ENCODE measurements at regions not wholly inside any gene's neighbourhood (a gene's known extent, or its start where the extent isn't known, plus 50 kb on each side); places are given as distances from the start of the nearest gene placed in this dataset.

DNA sequence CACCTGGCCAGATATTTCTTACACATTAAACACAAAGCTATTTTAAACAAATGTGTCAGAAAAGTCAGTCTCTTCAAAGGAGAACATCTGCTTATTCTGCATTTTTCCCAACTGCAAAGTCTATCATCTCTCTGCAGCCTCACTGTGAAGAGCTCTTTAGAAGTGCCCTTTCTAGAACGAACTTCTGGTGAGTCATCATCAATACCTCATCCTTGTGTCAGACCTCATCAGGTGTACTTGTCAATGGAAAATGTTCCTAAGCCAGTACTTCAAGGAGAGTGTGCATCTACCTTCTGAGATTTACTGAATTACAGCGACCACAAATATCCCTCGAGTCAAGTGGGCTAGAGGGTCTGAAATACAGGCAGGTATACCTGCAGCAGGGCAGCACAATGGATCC lies 457.3 kb downstream of the LRIG3 start:
- Histone ChIP-seq H3K36me3 (no peaks in the 10 kb centered on the region), H3K9me3 (peaks cover 0 to 14% (median 0%) of the 10 kb centered on the region in 3 donors), H3K4me1 (no peaks in the 10 kb centered on the region), H3K4me3 (no peak overlapping the region), H3K27ac (no peak overlapping the region), H3K27me3 (no peaks in the 10 kb centered on the region)
- 74 to 80% methylated on average over 3 of the region's 3 CpGs for WGBS, 2 donors (ENCODE audit: low coverage in 1 of 2)
- no peak for TF ChIP-seq POLR2A (IDR thresholded peaks at IDR 0.05)
- TF ChIP-seq POLR2AphosphoS5 (IDR thresholded peaks at IDR 0.05): no peak
- no peak for TF ChIP-seq EP300 (IDR thresholded peaks at IDR 0.05)
- TF ChIP-seq, protein P1, sequence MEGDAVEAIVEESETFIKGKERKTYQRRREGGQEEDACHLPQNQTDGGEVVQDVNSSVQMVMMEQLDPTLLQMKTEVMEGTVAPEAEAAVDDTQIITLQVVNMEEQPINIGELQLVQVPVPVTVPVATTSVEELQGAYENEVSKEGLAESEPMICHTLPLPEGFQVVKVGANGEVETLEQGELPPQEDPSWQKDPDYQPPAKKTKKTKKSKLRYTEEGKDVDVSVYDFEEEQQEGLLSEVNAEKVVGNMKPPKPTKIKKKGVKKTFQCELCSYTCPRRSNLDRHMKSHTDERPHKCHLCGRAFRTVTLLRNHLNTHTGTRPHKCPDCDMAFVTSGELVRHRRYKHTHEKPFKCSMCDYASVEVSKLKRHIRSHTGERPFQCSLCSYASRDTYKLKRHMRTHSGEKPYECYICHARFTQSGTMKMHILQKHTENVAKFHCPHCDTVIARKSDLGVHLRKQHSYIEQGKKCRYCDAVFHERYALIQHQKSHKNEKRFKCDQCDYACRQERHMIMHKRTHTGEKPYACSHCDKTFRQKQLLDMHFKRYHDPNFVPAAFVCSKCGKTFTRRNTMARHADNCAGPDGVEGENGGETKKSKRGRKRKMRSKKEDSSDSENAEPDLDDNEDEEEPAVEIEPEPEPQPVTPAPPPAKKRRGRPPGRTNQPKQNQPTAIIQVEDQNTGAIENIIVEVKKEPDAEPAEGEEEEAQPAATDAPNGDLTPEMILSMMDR (IDR thresholded peaks at IDR 0.05): no peak
- no peak for ATAC-seq

- H3K4me3 ChIP-seq: no peak overlapping the region
- ATAC-seq: no peak
- H3K4me1 ChIP-seq: no peaks in the 10 kb centered on the region
- H3K36me3 ChIP-seq: no peaks in the 10 kb centered on the region
- no peak overlapping the region for H3K27ac ChIP-seq
- 64 to 86% methylated on average over 2 of the region's 2 CpGs for WGBS, 2 donors (ENCODE audit: low coverage in 1 of 2)
- H3K9me3 ChIP-seq: peaks cover 0 to 14% (median 0%) of the 10 kb centered on the region in 3 donors
- H3K27me3 ChIP-seq: no peaks in the 10 kb centered on the region
- TF ChIP-seq EP300 (IDR thresholded peaks at IDR 0.05) (no peak), POLR2A (IDR thresholded peaks at IDR 0.05) (no peak), POLR2AphosphoS5 (IDR thresholded peaks at IDR 0.05) (no peak)
- TF ChIP-seq, protein P1 (IDR thresholded peaks at IDR 0.05): no peak
These were observed 454.9 kb downstream of the LRIG3 start for GRCh38 chr12:58465418-58465817.

DNA sequence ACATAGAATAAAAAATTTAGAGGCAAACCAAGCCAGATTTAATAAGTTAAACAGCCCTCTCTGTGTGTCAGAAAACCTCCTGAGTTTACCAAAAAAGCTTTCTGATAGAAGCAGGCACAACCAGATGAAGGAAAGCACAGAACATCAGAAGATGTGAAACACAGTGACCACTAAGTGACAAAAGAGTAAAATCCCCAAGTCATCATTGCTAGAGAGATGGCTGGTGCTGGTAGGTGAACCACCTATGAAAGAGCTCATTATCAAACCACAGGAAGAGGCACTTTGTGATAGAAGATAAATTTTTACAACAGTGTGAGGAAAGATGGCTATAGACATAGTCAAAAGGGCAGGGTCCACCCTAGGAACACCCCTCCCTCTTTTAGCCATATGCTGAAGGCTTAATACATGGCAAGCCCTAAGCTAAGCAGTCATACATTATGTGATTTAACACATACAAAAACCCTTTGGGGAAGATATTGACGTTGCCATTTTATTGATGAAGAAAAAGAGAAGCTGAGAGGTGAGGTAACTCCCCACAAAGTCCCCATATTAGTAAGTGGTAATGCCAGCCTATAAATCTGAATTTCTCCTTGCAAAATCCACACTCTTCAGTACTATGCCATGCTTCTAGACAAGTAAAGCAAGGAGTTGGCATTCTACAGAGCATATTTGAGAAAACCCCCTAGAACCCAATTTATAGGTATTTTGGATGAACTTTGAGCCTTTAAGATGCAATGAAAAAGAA lies 449.9 kb downstream of the LRIG3 start:
- Histone ChIP-seq H3K9me3 (peaks cover 0 to 14% (median 0%) of the 10 kb centered on the region in 3 donors), H3K4me3 (no peak overlapping the region), H3K4me1 (no peaks in the 10 kb centered on the region), H3K27me3 (no peaks in the 10 kb centered on the region), H3K27ac (no peak overlapping the region), H3K36me3 (no peaks in the 10 kb centered on the region)
- 50 to 53% methylated on average over 1 of the region's 1 CpG for WGBS, 2 donors (ENCODE audit: low coverage in 1 of 2)
- TF ChIP-seq, protein P1 (IDR thresholded peaks at IDR 0.05): no peak
- no peak for TF ChIP-seq POLR2AphosphoS5 (IDR thresholded peaks at IDR 0.05)
- TF ChIP-seq POLR2A (IDR thresholded peaks at IDR 0.05): no peak
- TF ChIP-seq EP300 (IDR thresholded peaks at IDR 0.05): no peak
- no peak for ATAC-seq

GRCh38 chr12:58479401-58479800 lies 440.9 kb downstream of the LRIG3 start:
- no peak for TF ChIP-seq POLR2AphosphoS5 (IDR thresholded peaks at IDR 0.05)
- TF ChIP-seq EP300 (IDR thresholded peaks at IDR 0.05): no peak
- TF ChIP-seq, protein P1 (IDR thresholded peaks at IDR 0.05): no peak
- H3K4me1 ChIP-seq: no peaks in the 10 kb centered on the region
- no peaks in the 10 kb centered on the region for H3K27me3 ChIP-seq
- no peak for ATAC-seq
- no peak overlapping the region for H3K4me3 ChIP-seq
- H3K36me3 ChIP-seq: no peaks in the 10 kb centered on the region
- no peaks in the 10 kb centered on the region for H3K9me3 ChIP-seq
- H3K27ac ChIP-seq: no peak overlapping the region

DNA sequence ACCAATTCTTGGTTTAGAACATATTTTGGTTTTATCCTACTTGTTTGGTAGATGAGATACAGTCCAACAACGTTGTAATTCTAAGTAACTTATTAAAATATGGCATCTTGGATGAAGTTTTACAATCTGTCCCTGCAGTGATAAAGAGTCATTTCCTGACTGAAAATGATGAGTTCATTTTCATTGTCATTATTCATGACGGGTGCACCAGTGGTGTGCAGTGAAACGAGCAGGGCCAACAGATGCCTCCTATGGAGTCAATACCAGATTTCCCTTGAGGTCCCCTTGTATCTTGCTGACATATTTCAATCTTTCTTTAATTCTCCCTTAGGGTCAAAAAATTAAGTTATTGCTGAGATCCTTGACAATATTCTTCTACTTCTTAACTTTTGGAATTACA lies 438.5 kb downstream of the LRIG3 start:
- Histone ChIP-seq H3K4me1 (no peaks in the 10 kb centered on the region), H3K27ac (no peak overlapping the region), H3K4me3 (no peak overlapping the region), H3K36me3 (no peaks in the 10 kb centered on the region), H3K9me3 (no peaks in the 10 kb centered on the region), H3K27me3 (no peaks in the 10 kb centered on the region)
- 68 to 79% methylated on average over 3 of the region's 3 CpGs for WGBS, 2 donors (ENCODE audit: low coverage in 1 of 2)
- TF ChIP-seq, protein P1 (IDR thresholded peaks at IDR 0.05): no peak
- no peak for TF ChIP-seq POLR2AphosphoS5 (IDR thresholded peaks at IDR 0.05)
- no peak for TF ChIP-seq EP300 (IDR thresholded peaks at IDR 0.05)
- no peak for TF ChIP-seq POLR2A (IDR thresholded peaks at IDR 0.05)
- ATAC-seq: no peak

Data from gastroesophageal sphincter (tissue), 4 donors.